GM12873 (cell line): ENCODE measurements at regions not wholly inside any gene's neighbourhood (a gene's known extent, or its start where the extent isn't known, plus 50 kb on each side); places are given as distances from the start of the nearest gene placed in this dataset.

ENCODE experiments used
- CTCF ChIP-seq: IDR thresholded peaks from 2 replicates; pipeline ENCODE4 v1.5.1; 2012; ENCODE audit warnings: low read depth, mild to moderate bottlenecking, moderate library complexity, low read length, control low read depth; ENCODE audit not compliant: insufficient read depth; ENCODE audit errors: missing control alignments

- no peak for TF ChIP-seq CTCF
Measured at GRCh38 chr5:165609871-165610270, 2104.5 kb downstream of the MAT2B start.

DNA sequence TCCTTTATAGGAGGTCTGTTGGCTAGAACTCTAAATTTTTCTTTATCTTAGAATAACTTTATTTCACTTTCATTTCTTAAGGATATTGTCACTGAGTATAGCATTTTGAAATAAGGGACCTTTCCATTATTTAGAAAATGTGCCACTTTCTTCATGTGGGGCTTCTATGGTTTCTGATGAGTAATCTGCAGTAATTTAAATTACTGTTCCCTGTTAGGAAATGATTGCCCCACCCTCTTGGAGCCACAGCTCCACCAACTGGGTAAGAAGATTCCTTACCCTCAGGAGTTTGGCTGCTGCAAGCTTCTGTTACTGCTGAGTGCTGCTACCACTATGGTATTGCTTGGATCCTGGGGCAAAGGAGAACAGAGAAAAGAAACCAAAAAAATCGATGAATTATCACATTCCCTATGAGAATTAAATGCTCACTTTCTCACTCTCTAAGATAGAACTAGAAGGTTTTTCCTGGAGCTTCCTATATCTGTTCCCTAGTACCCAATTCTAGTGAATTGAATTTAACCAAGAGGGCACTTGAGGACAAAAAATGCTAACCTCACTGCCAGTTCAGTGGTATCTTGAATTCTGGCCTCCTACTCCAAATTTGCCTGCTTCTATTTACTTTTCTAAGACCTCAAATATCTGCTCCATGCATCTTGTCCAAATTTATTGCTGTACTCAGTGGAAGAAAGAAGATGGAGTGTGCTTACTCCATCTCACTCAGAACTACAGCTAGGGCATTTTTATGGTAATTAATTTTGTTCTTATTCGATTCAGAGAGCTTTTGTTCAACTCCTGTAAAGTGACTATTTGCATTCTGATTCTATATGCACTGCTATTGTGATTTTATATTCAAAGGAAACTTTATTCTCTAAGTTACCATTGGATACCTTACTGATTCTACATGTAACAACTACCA lies 2111.3 kb downstream of the MAT2B start:
- TF ChIP-seq CTCF = no peak

DNA sequence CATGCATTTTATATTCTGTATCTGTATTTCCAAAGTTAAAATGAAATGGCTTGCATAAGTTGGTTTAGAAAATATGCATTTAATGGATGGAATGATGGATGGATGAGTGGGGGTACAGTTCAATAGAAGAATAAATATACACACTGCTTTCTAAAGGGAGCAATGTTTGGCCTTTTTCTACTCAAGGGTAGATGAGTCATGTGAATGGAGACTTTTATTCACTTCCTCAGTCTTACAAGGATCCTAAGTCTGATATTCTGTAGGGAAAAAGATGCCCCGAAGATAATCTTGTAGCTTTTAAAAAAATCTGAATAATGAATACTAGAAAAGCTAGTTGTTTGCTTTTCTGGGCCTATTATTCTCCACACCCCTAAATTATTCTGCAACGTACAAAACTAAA lies 2112.1 kb downstream of the MAT2B start:
- TF ChIP-seq CTCF = no peak

- TF ChIP-seq CTCF = no peak
Measured at GRCh38 chr5:165620394-165620793, 2115.0 kb downstream of the MAT2B start.

- no peak for TF ChIP-seq CTCF
Measured at GRCh38 chr5:165622864-165623536, 2117.6 kb downstream of the MAT2B start.

GRCh38 chr5:165624166-165624946 lies 2118.9 kb downstream of the MAT2B start:
- no peak for TF ChIP-seq CTCF

DNA sequence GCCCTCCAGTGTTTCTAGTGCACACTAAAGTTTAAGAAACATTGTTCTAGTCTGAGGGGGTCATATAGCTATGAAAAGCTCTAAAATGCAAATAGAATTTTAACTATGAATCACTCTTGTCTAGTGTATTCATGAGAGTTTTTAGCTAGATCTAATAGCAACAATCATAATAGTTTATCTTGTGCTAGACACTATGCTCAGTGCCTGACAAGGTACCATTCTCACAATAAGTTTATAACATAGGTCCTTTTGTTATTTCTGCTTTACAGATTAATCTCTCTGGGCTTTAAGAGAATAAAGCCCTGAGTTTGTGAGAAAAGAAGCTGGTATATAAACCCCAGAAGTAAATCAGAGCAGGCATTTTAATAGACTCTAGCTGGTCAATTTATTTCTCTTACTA lies 2120.7 kb downstream of the MAT2B start:
- TF ChIP-seq CTCF = no peak
